T-helper 1 cell (primary cell): ENCODE measurements at regions not wholly inside any gene's neighbourhood (a gene's known extent, or its start where the extent isn't known, plus 50 kb on each side); places are given as distances from the start of the nearest gene placed in this dataset.
"Not testable (repeated sequence)": the region's sequence is repeated elsewhere in the genome, so short reads cannot be mapped to it uniquely, and the experiment has no call there.

Experiments
- DNase-seq, 5 donors: peaks; one replicate each; pipeline ENCODE4 v3.0.0-alpha.2; 2012 to 2020

GRCh38 chr13:78540058-78540457 lies 63.3 kb downstream of the POU4F1 start:
- no peak for DNase-seq

- not testable (repeated sequence) for DNase-seq
These were observed 77.3 kb downstream of the POU4F1 start for GRCh38 chr13:78526044-78526443.

GRCh38 chr13:78524936-78525335 lies 78.4 kb downstream of the POU4F1 start:
- no peak for DNase-seq

- DNase-seq = no peak
These were observed 82.3 kb downstream of the POU4F1 start for GRCh38 chr13:78521091-78521490.

- no peak for DNase-seq
These were observed 82.9 kb downstream of the POU4F1 start for GRCh38 chr13:78520425-78520824.

GRCh38 chr13:78518482-78518881 lies 84.9 kb downstream of the POU4F1 start:
- DNase-seq = not testable (repeated sequence)

- no peak for DNase-seq
These were observed 103.5 kb downstream of the POU4F1 start for GRCh38 chr13:78499802-78500201.

- DNase-seq = no peak
These were observed 105.5 kb downstream of the POU4F1 start for GRCh38 chr13:78497702-78498355.

- no peak for DNase-seq
These were observed 111.4 kb downstream of the POU4F1 start for GRCh38 chr13:78491978-78492377.

- DNase-seq = not testable (repeated sequence)
These were observed 113.1 kb downstream of the POU4F1 start for GRCh38 chr13:78490225-78490624.

GRCh38 chr13:78487707-78488106 lies 115.6 kb downstream of the POU4F1 start:
- no peak for DNase-seq

- DNase-seq = no peak
These were observed 117.5 kb downstream of the POU4F1 start for GRCh38 chr13:78485803-78486202.

GRCh38 chr13:78478183-78478582 lies 125.2 kb downstream of the POU4F1 start:
- no peak for DNase-seq

GRCh38 chr13:78476910-78477309 lies 126.4 kb downstream of the POU4F1 start:
- DNase-seq = no peak

- DNase-seq = no peak
These were observed 134.7 kb downstream of the POU4F1 start for GRCh38 chr13:78468621-78469020.

- DNase-seq = no peak
These were observed 138.1 kb downstream of the POU4F1 start for GRCh38 chr13:78465250-78465649.

GRCh38 chr13:78460176-78460575 lies 143.2 kb downstream of the POU4F1 start:
- no peak for DNase-seq

GRCh38 chr13:78443839-78444238 lies 159.5 kb downstream of the POU4F1 start:
- DNase-seq = no peak

- DNase-seq = no peak
These were observed 165.6 kb downstream of the POU4F1 start for GRCh38 chr13:78437781-78438180.

GRCh38 chr13:78436311-78436710 lies 167.0 kb downstream of the POU4F1 start:
- no peak for DNase-seq

GRCh38 chr13:78431328-78431727 lies 172.0 kb downstream of the POU4F1 start:
- no peak for DNase-seq

- DNase-seq = no peak
These were observed 172.5 kb downstream of the POU4F1 start for GRCh38 chr13:78430811-78431210.

GRCh38 chr13:78430166-78430791 lies 173.1 kb downstream of the POU4F1 start:
- no peak for DNase-seq

GRCh38 chr13:78428646-78429045 lies 174.7 kb downstream of the POU4F1 start:
- no peak for DNase-seq

GRCh38 chr13:78426183-78426582 lies 177.2 kb downstream of the POU4F1 start:
- no peak for DNase-seq
